ENCODE measurements at regions not wholly inside any gene's neighbourhood (a gene's known extent, or its start where the extent isn't known, plus 50 kb on each side); places are given as distances from the start of the nearest gene placed in this dataset.

DNA sequence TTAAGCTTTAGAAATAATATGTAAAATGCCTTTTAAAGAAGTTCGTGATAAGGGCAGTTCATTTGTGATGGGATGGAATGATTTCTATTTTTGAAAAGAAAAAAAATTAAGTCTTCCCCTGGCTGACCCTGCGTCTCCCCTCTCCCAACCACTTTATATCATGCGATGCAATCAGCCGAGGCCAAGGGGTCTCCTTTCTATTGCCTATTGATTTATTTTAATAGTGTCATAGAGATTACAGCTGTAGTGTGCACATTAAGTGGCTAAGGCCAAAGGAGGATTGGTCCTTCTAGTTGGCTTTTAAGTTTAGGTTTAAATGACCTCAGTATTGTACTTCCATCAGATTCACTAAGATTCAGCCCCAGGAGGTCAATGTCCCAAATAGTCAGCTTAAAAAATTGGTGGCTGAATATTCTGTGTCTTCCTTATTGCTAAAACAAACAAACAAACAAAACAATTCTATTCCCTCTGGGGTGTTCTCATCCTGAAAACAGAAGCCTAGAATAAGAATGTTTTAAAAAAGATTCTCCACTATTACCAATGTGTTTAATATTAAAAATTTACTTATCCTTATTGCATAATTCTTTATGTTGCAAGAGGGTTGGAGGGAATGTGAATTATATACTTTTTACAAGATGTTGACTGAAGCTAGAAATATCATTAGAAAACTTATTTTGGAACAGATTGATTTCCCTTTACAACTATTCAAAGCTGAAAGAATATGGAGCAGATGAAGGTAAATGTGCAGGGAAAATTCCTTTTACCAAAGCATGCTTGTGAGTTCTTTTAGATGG lies 359.1 kb downstream of the SAMD5 start (continued):
- TF ChIP-seq, protein P1, sequence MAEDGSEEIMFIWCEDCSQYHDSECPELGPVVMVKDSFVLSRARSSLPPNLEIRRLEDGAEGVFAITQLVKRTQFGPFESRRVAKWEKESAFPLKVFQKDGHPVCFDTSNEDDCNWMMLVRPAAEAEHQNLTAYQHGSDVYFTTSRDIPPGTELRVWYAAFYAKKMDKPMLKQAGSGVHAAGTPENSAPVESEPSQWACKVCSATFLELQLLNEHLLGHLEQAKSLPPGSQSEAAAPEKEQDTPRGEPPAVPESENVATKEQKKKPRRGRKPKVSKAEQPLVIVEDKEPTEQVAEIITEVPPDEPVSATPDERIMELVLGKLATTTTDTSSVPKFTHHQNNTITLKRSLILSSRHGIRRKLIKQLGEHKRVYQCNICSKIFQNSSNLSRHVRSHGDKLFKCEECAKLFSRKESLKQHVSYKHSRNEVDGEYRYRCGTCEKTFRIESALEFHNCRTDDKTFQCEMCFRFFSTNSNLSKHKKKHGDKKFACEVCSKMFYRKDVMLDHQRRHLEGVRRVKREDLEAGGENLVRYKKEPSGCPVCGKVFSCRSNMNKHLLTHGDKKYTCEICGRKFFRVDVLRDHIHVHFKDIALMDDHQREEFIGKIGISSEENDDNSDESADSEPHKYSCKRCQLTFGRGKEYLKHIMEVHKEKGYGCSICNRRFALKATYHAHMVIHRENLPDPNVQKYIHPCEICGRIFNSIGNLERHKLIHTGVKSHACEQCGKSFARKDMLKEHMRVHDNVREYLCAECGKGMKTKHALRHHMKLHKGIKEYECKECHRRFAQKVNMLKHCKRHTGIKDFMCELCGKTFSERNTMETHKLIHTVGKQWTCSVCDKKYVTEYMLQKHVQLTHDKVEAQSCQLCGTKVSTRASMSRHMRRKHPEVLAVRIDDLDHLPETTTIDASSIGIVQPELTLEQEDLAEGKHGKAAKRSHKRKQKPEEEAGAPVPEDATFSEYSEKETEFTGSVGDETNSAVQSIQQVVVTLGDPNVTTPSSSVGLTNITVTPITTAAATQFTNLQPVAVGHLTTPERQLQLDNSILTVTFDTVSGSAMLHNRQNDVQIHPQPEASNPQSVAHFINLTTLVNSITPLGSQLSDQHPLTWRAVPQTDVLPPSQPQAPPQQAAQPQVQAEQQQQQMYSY (CRISPR knock-in tag; IDR thresholded peaks at IDR 0.05): no peak
- TF ChIP-seq, protein P2, sequence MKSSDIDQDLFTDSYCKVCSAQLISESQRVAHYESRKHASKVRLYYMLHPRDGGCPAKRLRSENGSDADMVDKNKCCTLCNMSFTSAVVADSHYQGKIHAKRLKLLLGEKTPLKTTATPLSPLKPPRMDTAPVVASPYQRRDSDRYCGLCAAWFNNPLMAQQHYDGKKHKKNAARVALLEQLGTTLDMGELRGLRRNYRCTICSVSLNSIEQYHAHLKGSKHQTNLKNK (CRISPR knock-in tag; IDR thresholded peaks at IDR 0.05): no peak
- TF ChIP-seq FOXK1 (CRISPR knock-in tag; IDR thresholded peaks at IDR 0.05): no peak

DNA sequence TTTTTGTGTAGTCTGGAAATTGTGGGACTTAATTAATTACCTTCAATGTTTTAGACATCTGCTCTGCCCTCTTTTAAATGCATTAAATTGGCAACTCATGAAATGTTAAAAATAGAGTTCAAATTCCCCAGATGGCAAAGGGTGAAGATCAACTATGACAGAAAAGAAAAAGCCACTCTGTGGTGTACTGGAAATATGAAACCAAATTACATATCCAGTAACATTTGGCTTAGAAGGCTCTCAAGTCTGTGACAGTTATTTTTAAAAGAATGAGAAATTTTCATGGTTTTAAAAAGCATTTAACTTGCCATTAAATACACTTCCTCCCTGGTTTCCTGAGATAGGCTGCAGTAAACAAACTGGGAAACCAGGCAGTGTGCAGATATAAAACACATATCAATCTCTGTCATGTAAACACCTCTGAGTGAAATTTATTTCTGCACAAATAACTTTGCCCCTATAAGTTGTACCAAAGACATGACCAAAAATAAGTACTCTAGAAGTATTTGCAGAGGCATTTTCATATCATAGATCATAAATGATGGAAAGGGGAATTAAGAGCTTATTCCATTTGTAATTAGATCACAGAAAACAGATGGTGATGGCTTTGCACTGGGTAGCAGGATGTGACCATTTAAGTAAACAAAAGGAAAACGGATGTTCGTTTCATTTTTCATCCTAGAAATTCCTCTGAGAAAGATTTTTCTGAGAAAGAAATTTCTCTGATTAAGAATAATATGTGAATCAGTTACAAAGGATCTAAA lies 360.1 kb downstream of the SAMD5 start:
- DNase-seq (ENCODE audit: low spot score) (no peak), ATAC-seq (no peak)
- Mint-ChIP-seq H3K9me3 (no peaks in the 10 kb centered on the region; the same call in 1 of the 2 replicates), H3K4me1 (peaks cover 2% of the 10 kb centered on the region; the same call in 1 of the 2 replicates), H3K27me3 (ENCODE audit: low read depth) (no peaks in the 10 kb centered on the region), H3K27ac (no peak overlapping the region), H3K36me3 (no peaks in the 10 kb centered on the region), H3K4me3 (no peak overlapping the region)
- ChIA-PET CTCF (no interaction called here), POLR2A (no interaction called here)
- TF ChIP-seq IRF2 (CRISPR knock-in tag; IDR thresholded peaks at IDR 0.05; ENCODE audit: borderline replicate concordance, low read depth) (no peak), RELA (CRISPR knock-in tag; IDR thresholded peaks at IDR 0.05; ENCODE audit: borderline replicate concordance) (no peak), CREM (CRISPR knock-in tag; IDR thresholded peaks at IDR 0.05) (no peak), OVOL2 (CRISPR knock-in tag; IDR thresholded peaks at IDR 0.05; ENCODE audit: borderline replicate concordance) (no peak), ZNF416 (CRISPR knock-in tag; IDR thresholded peaks at IDR 0.05) (no peak)

DNA sequence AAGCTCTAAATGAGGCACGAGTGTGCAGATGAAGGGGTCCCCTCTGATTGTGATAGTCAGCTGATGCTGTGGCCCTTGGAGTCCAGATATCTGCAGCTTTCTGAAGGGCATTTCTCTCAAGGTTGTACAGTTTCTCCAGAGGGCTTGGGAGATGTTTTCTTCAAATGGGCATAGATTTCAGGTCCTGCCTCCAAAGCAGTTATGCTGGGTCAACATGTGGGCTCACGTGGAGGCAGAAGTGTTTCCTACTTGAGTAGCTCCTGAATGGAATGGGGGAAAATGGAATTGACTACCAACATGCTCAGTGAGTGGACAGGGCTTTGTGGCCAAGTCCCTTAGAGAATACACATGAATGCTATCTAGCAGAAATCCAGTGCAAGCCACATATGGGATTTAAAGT lies 360.7 kb downstream of the SAMD5 start:
- DNase-seq (ENCODE audit: low spot score): no peak
- ChIA-PET CTCF (no interaction called here), POLR2A (no interaction called here)
- Mint-ChIP-seq H3K27ac (no peak overlapping the region), H3K9me3 (no peaks in the 10 kb centered on the region; the same call in 1 of the 2 replicates), H3K4me1 (peaks cover 2% of the 10 kb centered on the region; the same call in 1 of the 2 replicates), H3K27me3 (ENCODE audit: low read depth) (no peaks in the 10 kb centered on the region), H3K4me3 (no peak overlapping the region), H3K36me3 (no peaks in the 10 kb centered on the region)
- TF ChIP-seq, protein P3, sequence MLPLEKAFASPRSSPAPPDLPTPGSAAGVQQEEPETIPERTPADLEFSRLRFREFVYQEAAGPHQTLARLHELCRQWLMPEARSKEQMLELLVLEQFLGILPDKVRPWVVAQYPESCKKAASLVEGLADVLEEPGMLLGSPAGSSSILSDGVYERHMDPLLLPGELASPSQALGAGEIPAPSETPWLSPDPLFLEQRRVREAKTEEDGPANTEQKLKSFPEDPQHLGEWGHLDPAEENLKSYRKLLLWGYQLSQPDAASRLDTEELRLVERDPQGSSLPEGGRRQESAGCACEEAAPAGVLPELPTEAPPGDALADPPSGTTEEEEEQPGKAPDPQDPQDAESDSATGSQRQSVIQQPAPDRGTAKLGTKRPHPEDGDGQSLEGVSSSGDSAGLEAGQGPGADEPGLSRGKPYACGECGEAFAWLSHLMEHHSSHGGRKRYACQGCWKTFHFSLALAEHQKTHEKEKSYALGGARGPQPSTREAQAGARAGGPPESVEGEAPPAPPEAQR (CRISPR knock-in tag; IDR thresholded peaks at IDR 0.05): no peak
- no peak for TF ChIP-seq FOXK1 (CRISPR knock-in tag; IDR thresholded peaks at IDR 0.05)
- no peak for ATAC-seq

DNA sequence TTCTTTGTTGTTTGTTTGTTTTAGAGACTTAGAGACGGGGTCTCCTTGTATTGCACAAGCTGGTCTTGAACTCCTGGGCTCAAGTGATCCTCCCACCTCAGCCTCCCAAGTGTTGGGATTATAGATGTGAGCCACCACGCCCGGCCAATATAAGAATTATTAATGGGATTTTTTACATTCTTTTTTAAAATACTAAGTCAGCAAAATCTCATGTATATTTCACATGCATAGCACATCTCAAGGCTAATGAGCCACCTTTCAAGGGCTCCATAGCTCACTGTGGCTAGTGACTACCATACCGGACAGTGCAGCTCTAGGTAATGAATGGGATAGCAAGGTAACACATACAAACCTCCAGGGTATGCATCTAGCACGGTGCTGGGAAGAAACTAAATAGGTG lies 361.4 kb downstream of the SAMD5 start:
- ATAC-seq (no peak), DNase-seq (ENCODE audit: low spot score) (no peak)
- ChIA-PET CTCF (interaction anchor here (1.1 kb wide), 1 partner anchor 487 kb away, joined by 3 read pairs; no protein-coding TSS in a partner anchor), POLR2A (no interaction called here)
- Mint-ChIP-seq H3K36me3 (no peaks in the 10 kb centered on the region), H3K9me3 (no peaks in the 10 kb centered on the region; the same call in 1 of the 2 replicates), H3K4me3 (no peak overlapping the region), H3K27ac (no peak overlapping the region), H3K4me1 (peaks cover 2% of the 10 kb centered on the region; the same call in 1 of the 2 replicates), H3K27me3 (ENCODE audit: low read depth) (no peaks in the 10 kb centered on the region)
- TF ChIP-seq, protein P1 (CRISPR knock-in tag; IDR thresholded peaks at IDR 0.05): no peak
- TF ChIP-seq CREM (CRISPR knock-in tag; IDR thresholded peaks at IDR 0.05) (no peak), ZNF671 (CRISPR knock-in tag; IDR thresholded peaks at IDR 0.05) (no peak), NR2C2 (CRISPR knock-in tag; IDR thresholded peaks at IDR 0.05) (no peak), ZNF423 (CRISPR knock-in tag; IDR thresholded peaks at IDR 0.05) (no peak), SOX15 (CRISPR knock-in tag; IDR thresholded peaks at IDR 0.05) (no peak), CBFB (CRISPR knock-in tag; IDR thresholded peaks at IDR 0.05; ENCODE audit: low read depth) (no peak), KAT7 (CRISPR knock-in tag; IDR thresholded peaks at IDR 0.05; ENCODE audit: borderline replicate concordance) (no peak), SP1 (CRISPR knock-in tag; conservative IDR thresholded peaks at IDR 0.05) (no peak), ZNF138 (CRISPR knock-in tag; conservative IDR thresholded peaks at IDR 0.05) (no peak)
- TF ChIP-seq, protein P4, sequence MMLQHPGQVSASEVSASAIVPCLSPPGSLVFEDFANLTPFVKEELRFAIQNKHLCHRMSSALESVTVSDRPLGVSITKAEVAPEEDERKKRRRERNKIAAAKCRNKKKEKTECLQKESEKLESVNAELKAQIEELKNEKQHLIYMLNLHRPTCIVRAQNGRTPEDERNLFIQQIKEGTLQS (CRISPR knock-in tag; conservative IDR thresholded peaks at IDR 0.05): no peak
- TF ChIP-seq, protein P2 (CRISPR knock-in tag; IDR thresholded peaks at IDR 0.05): no peak
